ENCODE measurements at regions not wholly inside any gene's neighbourhood (a gene's known extent, or its start where the extent isn't known, plus 50 kb on each side); places are given as distances from the start of the nearest gene placed in this dataset.

- H3K4me1 Mint-ChIP-seq, result peaks cover 33% of the 10 kb centered on the region
- TF ChIP-seq CTCF (IDR thresholded peaks at IDR 0.05; ENCODE audit: unreplicated experiment), result no peak
- no peak for DNase-seq (ENCODE audit: low spot score in 2 of 2, unreplicated experiment in 2 of 2)
- H3K4me3 Mint-ChIP-seq, result no peak overlapping the region
- peak overlapping the region; percentile 57 for H3K27ac Mint-ChIP-seq
- no peaks in the 10 kb centered on the region for H3K27me3 Mint-ChIP-seq (ENCODE audit: low read depth)
- peaks cover 8% of the 10 kb centered on the region for H3K9me3 Mint-ChIP-seq
- H3K36me3 Mint-ChIP-seq, result no peaks in the 10 kb centered on the region
Measured at GRCh38 chr3:20576228-20576627, 390.2 kb upstream of the SGO1 start.

- peaks cover 4% of the 10 kb centered on the region for H3K9me3 Mint-ChIP-seq
- H3K27me3 Mint-ChIP-seq (ENCODE audit: low read depth), result no peaks in the 10 kb centered on the region
- DNase-seq (ENCODE audit: low spot score in 2 of 2, unreplicated experiment in 2 of 2), result no peak
- no peaks in the 10 kb centered on the region for H3K36me3 Mint-ChIP-seq
- no peak for TF ChIP-seq CTCF (IDR thresholded peaks at IDR 0.05; ENCODE audit: unreplicated experiment)
- no peak overlapping the region for H3K4me3 Mint-ChIP-seq
- peaks cover 33% of the 10 kb centered on the region for H3K4me1 Mint-ChIP-seq
- H3K27ac Mint-ChIP-seq, result peak overlapping the region; percentile 19
Measured at GRCh38 chr3:20575146-20575545, 389.1 kb upstream of the SGO1 start.

GRCh38 chr3:20574746-20575145 lies 388.7 kb upstream of the SGO1 start:
- Mint-ChIP-seq H3K9me3 (peaks cover 4% of the 10 kb centered on the region), H3K36me3 (no peaks in the 10 kb centered on the region), H3K27me3 (ENCODE audit: low read depth) (no peaks in the 10 kb centered on the region), H3K4me1 (peaks cover 34% of the 10 kb centered on the region), H3K27ac (no peak overlapping the region), H3K4me3 (no peak overlapping the region)
- DNase-seq (ENCODE audit: low spot score in 2 of 2, unreplicated experiment in 2 of 2), result no peak
- TF ChIP-seq CTCF (IDR thresholded peaks at IDR 0.05; ENCODE audit: unreplicated experiment), result no peak

- peaks cover 34% of the 10 kb centered on the region for H3K4me1 Mint-ChIP-seq
- H3K36me3 Mint-ChIP-seq, result no peaks in the 10 kb centered on the region
- no peak overlapping the region for H3K27ac Mint-ChIP-seq
- H3K4me3 Mint-ChIP-seq, result no peak overlapping the region
- DNase-seq (ENCODE audit: low spot score in 2 of 2, unreplicated experiment in 2 of 2), result no peak
- TF ChIP-seq CTCF (IDR thresholded peaks at IDR 0.05; ENCODE audit: unreplicated experiment), result no peak
- peaks cover 4% of the 10 kb centered on the region for H3K9me3 Mint-ChIP-seq
- H3K27me3 Mint-ChIP-seq (ENCODE audit: low read depth), result no peaks in the 10 kb centered on the region
Measured at GRCh38 chr3:20573175-20573574, 387.2 kb upstream of the SGO1 start.

DNA sequence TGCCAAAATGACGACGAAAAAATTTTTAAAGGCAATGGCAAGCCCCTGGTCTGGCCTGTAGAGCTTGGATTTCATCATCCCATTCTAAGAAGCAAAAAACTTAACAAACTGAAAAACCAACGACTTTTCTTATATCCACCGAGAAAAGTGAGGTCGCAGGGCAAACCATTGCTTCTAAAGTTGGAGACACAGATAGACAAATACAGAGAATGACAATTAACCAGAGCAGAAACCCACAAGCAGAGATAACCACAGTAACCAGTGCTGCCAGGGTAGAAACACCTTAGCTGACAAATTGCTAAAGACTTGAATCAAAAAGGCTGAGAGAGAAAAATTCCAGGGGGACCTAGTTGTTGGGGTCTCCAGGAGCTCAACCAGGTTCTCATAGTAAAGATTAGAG lies 386.5 kb upstream of the SGO1 start:
- DNase-seq (ENCODE audit: low spot score in 2 of 2, unreplicated experiment in 2 of 2), result no peak
- no peak for TF ChIP-seq CTCF (IDR thresholded peaks at IDR 0.05; ENCODE audit: unreplicated experiment)
- Mint-ChIP-seq H3K4me1 (peaks cover 34% of the 10 kb centered on the region), H3K36me3 (no peaks in the 10 kb centered on the region), H3K4me3 (no peak overlapping the region), H3K27me3 (ENCODE audit: low read depth) (no peaks in the 10 kb centered on the region), H3K9me3 (peaks cover 4% of the 10 kb centered on the region), H3K27ac (no peak overlapping the region)

DNA sequence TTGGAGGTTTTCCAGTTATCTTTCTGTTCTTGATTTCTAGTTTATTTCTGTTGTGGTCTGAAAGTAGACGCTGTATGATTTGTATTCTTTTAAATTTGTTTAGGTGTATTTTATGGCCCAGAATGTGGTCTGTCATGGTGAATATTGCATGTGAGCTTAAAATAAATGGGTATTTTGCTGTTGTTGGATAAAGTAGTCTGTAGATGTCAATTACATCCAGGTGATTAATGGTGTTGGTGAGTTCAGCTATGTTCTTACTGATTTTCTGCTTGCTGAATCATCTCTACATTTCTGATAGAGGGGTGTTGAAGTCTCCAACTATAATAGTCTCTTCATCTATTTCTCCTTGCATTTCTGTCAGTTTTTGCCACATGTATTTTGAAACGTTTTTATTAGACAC lies 383.3 kb upstream of the SGO1 start:
- H3K4me1 Mint-ChIP-seq, result peaks cover 10% of the 10 kb centered on the region

More for the DNA sequence above, 383.3 kb upstream of the SGO1 start:
- Mint-ChIP-seq H3K9me3 (peaks cover 10% of the 10 kb centered on the region), H3K4me3 (no peak overlapping the region), H3K27ac (no peak overlapping the region), H3K36me3 (no peaks in the 10 kb centered on the region), H3K27me3 (ENCODE audit: low read depth) (no peaks in the 10 kb centered on the region)
- TF ChIP-seq CTCF (IDR thresholded peaks at IDR 0.05; ENCODE audit: unreplicated experiment), result no peak
- DNase-seq (ENCODE audit: low spot score in 2 of 2, unreplicated experiment in 2 of 2), result no peak

All from mesothelial cell of epicardium (in vitro differentiated cells).